C4-2B (cell line): ENCODE measurements at regions not wholly inside any gene's neighbourhood (a gene's known extent, or its start where the extent isn't known, plus 50 kb on each side); places are given as distances from the start of the nearest gene placed in this dataset.

Experiments used
- H3K27ac ChIP-seq: fragments of 450-650 bp; 2 replicates; pipeline ENCODE4 v1.5.1; 2017
- ZFX ChIP-seq: fragments of 450-650 bp; IDR thresholded peaks from 2 replicates; pipeline ENCODE4 v1.6.1; 2017
- TF ChIP-seq, protein P1 (sequence below): fragments of 450-650 bp; conservative IDR thresholded peaks from 2 replicates; pipeline ENCODE4 v1.5.1; 2017; ENCODE audit warnings: mild to moderate bottlenecking

GRCh38 chr1:60224523-60224922 lies 151.0 kb upstream of the C1orf87 start:
- TF ChIP-seq ZFX, result no peak
- H3K27ac ChIP-seq, result no peak overlapping the region

GRCh38 chr1:60223158-60223557 lies 149.6 kb upstream of the C1orf87 start:
- TF ChIP-seq, protein P1, sequence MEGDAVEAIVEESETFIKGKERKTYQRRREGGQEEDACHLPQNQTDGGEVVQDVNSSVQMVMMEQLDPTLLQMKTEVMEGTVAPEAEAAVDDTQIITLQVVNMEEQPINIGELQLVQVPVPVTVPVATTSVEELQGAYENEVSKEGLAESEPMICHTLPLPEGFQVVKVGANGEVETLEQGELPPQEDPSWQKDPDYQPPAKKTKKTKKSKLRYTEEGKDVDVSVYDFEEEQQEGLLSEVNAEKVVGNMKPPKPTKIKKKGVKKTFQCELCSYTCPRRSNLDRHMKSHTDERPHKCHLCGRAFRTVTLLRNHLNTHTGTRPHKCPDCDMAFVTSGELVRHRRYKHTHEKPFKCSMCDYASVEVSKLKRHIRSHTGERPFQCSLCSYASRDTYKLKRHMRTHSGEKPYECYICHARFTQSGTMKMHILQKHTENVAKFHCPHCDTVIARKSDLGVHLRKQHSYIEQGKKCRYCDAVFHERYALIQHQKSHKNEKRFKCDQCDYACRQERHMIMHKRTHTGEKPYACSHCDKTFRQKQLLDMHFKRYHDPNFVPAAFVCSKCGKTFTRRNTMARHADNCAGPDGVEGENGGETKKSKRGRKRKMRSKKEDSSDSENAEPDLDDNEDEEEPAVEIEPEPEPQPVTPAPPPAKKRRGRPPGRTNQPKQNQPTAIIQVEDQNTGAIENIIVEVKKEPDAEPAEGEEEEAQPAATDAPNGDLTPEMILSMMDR, result no peak
- no peak for TF ChIP-seq ZFX

DNA sequence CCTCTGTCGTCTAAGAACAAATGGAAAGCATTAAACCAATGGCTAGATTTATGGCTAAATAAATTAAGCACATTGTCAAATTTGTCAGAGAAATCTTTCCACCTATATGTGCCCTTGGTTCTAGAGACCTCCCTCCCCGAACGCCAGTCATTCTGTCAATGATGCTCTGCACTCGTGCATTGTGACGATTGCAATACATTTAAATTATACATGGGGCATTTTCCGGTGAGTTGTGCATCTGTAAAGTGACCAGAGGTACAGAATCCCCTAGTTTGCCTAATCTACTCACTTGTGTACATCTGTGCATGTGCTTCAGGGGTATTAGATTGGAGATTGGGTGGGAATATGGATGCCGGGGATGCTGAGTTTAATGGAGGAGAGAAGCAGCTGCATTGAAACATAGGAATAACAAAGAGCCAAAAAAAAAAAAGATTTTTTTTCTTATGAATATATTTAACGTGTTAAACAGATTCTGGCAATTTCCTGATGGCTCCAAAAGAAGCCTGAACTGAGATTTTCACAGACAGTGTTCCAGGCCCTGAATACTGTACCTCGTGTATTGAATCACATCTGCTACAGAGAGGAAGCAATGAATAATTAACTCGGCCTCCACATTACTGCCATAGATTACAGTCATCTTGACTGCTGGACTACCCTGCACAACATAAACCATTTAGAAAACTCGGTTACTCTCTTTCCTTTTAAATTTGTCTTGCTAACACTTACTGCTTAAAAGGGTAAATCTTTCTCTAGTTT lies 149.0 kb upstream of the C1orf87 start:
- TF ChIP-seq ZFX, result no peak
- TF ChIP-seq, protein P1, result no peak
- H3K27ac ChIP-seq, result no peak overlapping the region

More at GRCh38 chr1:60223158-60223557, 149.6 kb upstream of the C1orf87 start:
- no peak overlapping the region for H3K27ac ChIP-seq

GRCh38 chr1:60213253-60213652 lies 139.7 kb upstream of the C1orf87 start:
- no peak overlapping the region for H3K27ac ChIP-seq
- no peak for TF ChIP-seq ZFX
- TF ChIP-seq, protein P1, result no peak

- H3K27ac ChIP-seq, result no peak overlapping the region
- TF ChIP-seq ZFX, result no peak
- TF ChIP-seq, protein P1, result no peak
Observed at GRCh38 chr1:60196026-60196425, 122.5 kb upstream of the C1orf87 start.

DNA sequence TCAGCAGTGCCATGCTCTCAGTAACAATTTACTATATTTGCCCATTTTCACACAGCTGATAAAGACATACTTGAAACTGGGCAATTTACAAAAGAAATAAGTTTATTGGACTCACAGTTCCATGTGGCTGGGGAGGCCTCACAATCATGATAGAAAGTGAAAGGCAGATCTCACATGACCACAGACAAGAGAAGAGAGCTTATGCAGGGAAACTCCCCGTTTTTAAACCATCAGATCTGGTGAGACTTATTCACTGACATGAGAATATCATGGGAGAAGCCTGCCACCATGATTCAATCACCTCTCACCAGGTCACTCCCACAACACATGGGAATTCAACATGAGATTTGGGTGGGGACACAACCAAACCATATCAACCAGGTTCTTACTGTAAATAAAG lies 112.1 kb upstream of the C1orf87 start:
- H3K27ac ChIP-seq, result no peak overlapping the region

GRCh38 chr1:60184521-60184920 lies 111.0 kb upstream of the C1orf87 start:
- H3K27ac ChIP-seq, result no peak overlapping the region
- TF ChIP-seq ZFX, result no peak
- TF ChIP-seq, protein P1, result no peak

More for the DNA sequence above, 112.1 kb upstream of the C1orf87 start:
- TF ChIP-seq, protein P1, result no peak
- TF ChIP-seq ZFX, result no peak

DNA sequence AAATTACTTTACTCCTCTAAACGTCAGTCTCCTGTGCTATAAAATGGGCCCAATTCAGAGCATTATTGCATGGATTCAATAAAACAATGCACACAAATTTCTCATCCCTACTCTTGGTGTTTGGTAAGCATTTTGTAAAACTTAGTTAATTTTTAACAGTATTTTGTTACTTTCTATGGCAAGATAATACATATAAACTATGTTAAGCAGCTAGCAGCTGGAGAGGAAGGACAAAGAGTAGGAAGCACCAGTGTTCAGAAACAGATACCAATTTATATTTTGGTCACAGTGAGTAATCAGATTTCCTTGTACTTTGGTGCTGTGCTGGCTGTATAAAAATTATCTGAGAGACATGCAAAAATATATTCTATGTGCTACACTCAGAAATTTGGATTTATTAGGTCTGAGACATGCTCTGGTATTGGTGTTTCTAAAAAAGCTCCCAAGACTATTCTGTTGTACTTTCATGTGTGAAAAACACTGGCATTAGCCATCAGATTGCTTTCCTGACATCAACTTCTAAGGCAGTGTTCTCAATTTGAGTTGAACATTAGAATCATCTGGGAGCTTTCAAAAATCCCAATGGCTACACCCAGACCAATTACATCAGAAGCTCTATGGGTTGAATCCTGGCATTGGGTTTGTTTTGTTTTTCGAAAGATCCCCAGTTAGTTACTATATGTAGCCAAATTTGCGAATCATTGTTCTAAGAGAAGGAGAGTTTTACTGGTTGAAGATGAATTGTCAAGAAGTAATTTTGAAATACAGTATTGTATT lies 100.3 kb upstream of the C1orf87 start:
- no peak overlapping the region for H3K27ac ChIP-seq
- TF ChIP-seq ZFX, result no peak
- TF ChIP-seq, protein P1, result no peak
